IMR-90 (cell line): ENCODE measurements at regions not wholly inside any gene's neighbourhood (a gene's known extent, or its start where the extent isn't known, plus 50 kb on each side); places are given as distances from the start of the nearest gene placed in this dataset.
A peak's percentile ranks its signal among the peaks of the same experiment; 100 is the strongest.

Source experiments
- ATAC-seq: fragments of 200-7000 bp; cut with Tn5 transposase; 2 replicates; pipeline ENCODE4 v1.9.1; 2020; ENCODE audit warnings: low read depth, mild to moderate bottlenecking, moderate library complexity
- BruUV-seq: library from RNA; stranded (reverse); fragments of 400-500 nt; replicated peaks from 2 replicates; lab custom pipeline; 2021; lab: Mats Ljungman, UMichigan
- CTCF ChIA-PET: fragments of 300-600 bp; formaldehyde crosslinking; extraction: SDS; loops from one replicate; lab custom pipeline; 2021; ENCODE audit warnings: antibody characterized with exemption; lab: Yijun Ruan, JAX
- POLR2A ChIA-PET: fragments of 300-600 bp; sonication (Branson Sonifier 250); formaldehyde crosslinking; loops from one replicate; lab custom pipeline; 2022; ENCODE audit warnings: antibody characterized with exemption; ENCODE audit not compliant: unreplicated experiment; lab: Charles Lee
- DNase-seq: peaks from one replicate; pipeline ENCODE4 v3.0.0; 2013
- H2AFZ ChIP-seq: replicated peaks from 2 replicates; pipeline ENCODE3; 2013; ENCODE audit warnings: low read length, mild to moderate bottlenecking; ENCODE audit not compliant: poor library complexity
- H2AK5ac ChIP-seq: 2 replicates; pipeline ENCODE4 v1.6.1; 2013; ENCODE audit warnings: low read depth, low read length, inconsistent platforms
- H2AK9ac ChIP-seq: replicated peaks from 2 replicates; pipeline ENCODE3; 2013; ENCODE audit warnings: mild to moderate bottlenecking, low read depth, low read length, moderate library complexity; ENCODE audit not compliant: poor library complexity
- H2BK120ac ChIP-seq: 2 replicates; pipeline ENCODE4 v1.6.1; 2013; ENCODE audit warnings: low read depth, low read length, inconsistent platforms
- H2BK15ac ChIP-seq: 3 replicates; pipeline ENCODE4 v1.6.1; 2013; ENCODE audit warnings: low read depth, low read length, inconsistent platforms
- H2BK20ac ChIP-seq: 2 replicates; pipeline ENCODE4 v1.6.1; 2013; ENCODE audit warnings: low read depth, mild to moderate bottlenecking, inconsistent platforms, low read length, moderate library complexity
- H2BK5ac ChIP-seq: 2 replicates; pipeline ENCODE4 v1.6.1; 2013; ENCODE audit warnings: mild to moderate bottlenecking, low read depth, low read length, inconsistent platforms; ENCODE audit not compliant: poor library complexity, severe bottlenecking
- H3K14ac ChIP-seq: replicated peaks from 2 replicates; pipeline ENCODE4 v1.6.1; 2013; ENCODE audit warnings: low read depth, low read length, inconsistent platforms
- H3K18ac ChIP-seq: 2 replicates; pipeline ENCODE4 v1.6.1; 2013; ENCODE audit warnings: low read depth, low read length, control low read depth
- H3K23ac ChIP-seq: 2 replicates; pipeline ENCODE4 v1.6.1; 2013; ENCODE audit warnings: low read depth, low read length, inconsistent platforms
- H3K27ac ChIP-seq: 2 replicates; pipeline ENCODE4 v1.5.1; 2013; ENCODE audit warnings: mild to moderate bottlenecking, control low read depth, low read length; ENCODE audit not compliant: insufficient read depth
- H3K27me3 ChIP-seq: 2 replicates; pipeline ENCODE4 v1.6.1; 2013; ENCODE audit warnings: low read length; ENCODE audit not compliant: control insufficient read depth, insufficient read depth
- H3K36me3 ChIP-seq: 2 replicates; pipeline ENCODE4 v1.6.1; 2013; ENCODE audit warnings: low read length, mixed read lengths; ENCODE audit not compliant: control insufficient read depth, insufficient read depth
- H3K4ac ChIP-seq: 2 replicates; pipeline ENCODE4 v1.6.1; 2013; ENCODE audit warnings: low read depth, low read length, inconsistent platforms
- H3K4me1 ChIP-seq: 2 replicates; pipeline ENCODE4 v1.6.1; 2013; ENCODE audit warnings: low read length, mixed read lengths; ENCODE audit not compliant: control insufficient read depth, insufficient read depth
- H3K4me2 ChIP-seq: 2 replicates; pipeline ENCODE4 v1.6.1; 2013; ENCODE audit warnings: low read depth, mild to moderate bottlenecking, control low read depth, low read length, moderate library complexity
- H3K4me3 ChIP-seq: 2 replicates; pipeline ENCODE4 v1.5.1; 2013; ENCODE audit warnings: low read depth, mild to moderate bottlenecking, control low read depth, low read length, moderate library complexity; ENCODE audit not compliant: insufficient read depth
- H3K56ac ChIP-seq: 2 replicates; pipeline ENCODE4 v1.6.1; 2013; ENCODE audit warnings: low read length, inconsistent platforms; ENCODE audit not compliant: insufficient read depth; ENCODE audit errors: extremely low read depth
- H3K79me1 ChIP-seq, 2 experiments: 2 replicates each; pipeline ENCODE4 v1.6.1; 2013; ENCODE audit warnings: low read length in 2 of 2, inconsistent platforms in 1 of 2, low read depth in 1 of 2
- H3K9ac ChIP-seq: 2 replicates; pipeline ENCODE4 v1.6.1; 2013; ENCODE audit warnings: low read depth, low read length, control low read depth
- H3K9me1 ChIP-seq: 2 replicates; pipeline ENCODE4 v1.6.1; 2013; ENCODE audit warnings: low read length, inconsistent platforms; ENCODE audit not compliant: insufficient read depth
- H3K9me3 ChIP-seq: 2 replicates; pipeline ENCODE4 v1.6.1; 2013; ENCODE audit warnings: low read length; ENCODE audit not compliant: control insufficient read depth, insufficient read depth
- H4K20me1 ChIP-seq: 2 replicates; pipeline ENCODE4 v1.6.1; 2013; ENCODE audit warnings: low read length, inconsistent platforms; ENCODE audit not compliant: insufficient read depth
- H4K5ac ChIP-seq: 2 replicates; pipeline ENCODE4 v1.6.1; 2013; ENCODE audit warnings: mild to moderate bottlenecking, low read depth, low read length, control low read depth
- H4K8ac ChIP-seq, 2 experiments: 2 replicates each; pipeline ENCODE4 v1.6.1; 2013; ENCODE audit warnings: low read depth in 2 of 2, low read length in 2 of 2, control low read depth in 1 of 2, inconsistent platforms in 1 of 2
- H4K91ac ChIP-seq: 2 replicates; pipeline ENCODE4 v1.6.1; 2013; ENCODE audit warnings: low read depth, low read length, inconsistent platforms; ENCODE audit not compliant: insufficient read depth
- BHLHE40 ChIP-seq: fragments of 150-350 bp; IDR thresholded peaks from 2 replicates; pipeline ENCODE4 v1.6.1; 2016; ENCODE audit warnings: mild to moderate bottlenecking, low read depth, low read length
- FOS ChIP-seq: fragments of 150-350 bp; IDR thresholded peaks from 2 replicates; pipeline ENCODE4 v1.6.1; 2016; ENCODE audit warnings: low read depth, low read length
- MXI1 ChIP-seq: IDR thresholded peaks from 2 replicates; pipeline ENCODE4 v1.6.1; 2012; ENCODE audit warnings: low read depth, mild to moderate bottlenecking, low read length, moderate library complexity, borderline replicate concordance
- NFE2L2 ChIP-seq: fragments of 150-350 bp; IDR thresholded peaks from 2 replicates; pipeline ENCODE4 v1.6.1; 2016; ENCODE audit warnings: low read depth, mild to moderate bottlenecking, low read length
- POLR2A ChIP-seq: IDR thresholded peaks from 2 replicates; pipeline ENCODE4 v1.6.1; 2012; ENCODE audit warnings: mild to moderate bottlenecking, low read depth, low read length
- RAD21 ChIP-seq: IDR thresholded peaks from 2 replicates; pipeline ENCODE4 v1.6.1; 2012; ENCODE audit warnings: low read length, improper control_type of control experiment
- RCOR1 ChIP-seq: IDR thresholded peaks from 2 replicates; pipeline ENCODE4 v1.6.1; 2012; ENCODE audit warnings: mild to moderate bottlenecking, low read length, improper control_type of control experiment; ENCODE audit not compliant: insufficient replicate concordance
- RFX5 ChIP-seq: IDR thresholded peaks from 2 replicates; pipeline ENCODE4 v1.8.0; 2012; ENCODE audit warnings: low read depth, mild to moderate bottlenecking, low read length, moderate library complexity
- SMC3 ChIP-seq: fragments of 150-350 bp; IDR thresholded peaks from 2 replicates; pipeline ENCODE4 v1.6.1; 2016; ENCODE audit warnings: low read depth, mild to moderate bottlenecking, antibody characterized with exemption, low read length, moderate library complexity
- WGBS, 2 experiments: methylation state at CpG; one replicate each; pipeline versions ENCODE4 v1.1.5 to v1.1.7; 2013; ENCODE audit warnings: missing lambda C conversion rate in 2 of 2; ENCODE audit not compliant: insufficient read length in 1 of 2; ENCODE audit errors: extremely low coverage in 2 of 2; 5-methylcytosine and 5-hydroxymethylcytosine counted together
- dilution Hi-C: fragments of 300-500 bp; cut with HindIII; formaldehyde crosslinking; loops from one replicate; pipeline ENCODE4 v1.14.3; 2018; ENCODE audit warnings: low sequenced_read_pairs; ENCODE audit not compliant: unreplicated experiment
- in situ Hi-C: fragments of 300-500 bp; cut with MboI; formaldehyde crosslinking; loops from 3 replicates; pipeline ENCODE4 v1.14.3; 2019; ENCODE audit warnings: low sequenced_read_pairs, inconsistent platforms, mixed read lengths
- intact Hi-C: fragments of 100-400 bp; cut with micrococcal nuclease; formaldehyde crosslinking; loops from 2 replicates; pipeline ENCODE4 v1.10.0; 2022
- TF ChIP-seq, protein P1 (sequence below): fragments of 150-350 bp; IDR thresholded peaks from 2 replicates; pipeline ENCODE4 v1.6.1; 2017; ENCODE audit warnings: mild to moderate bottlenecking, antibody characterized with exemption, low read length, low read depth
- TF ChIP-seq, protein P2 (sequence below): fragments of 150-350 bp; IDR thresholded peaks from 2 replicates; pipeline ENCODE4 v1.6.1; 2016; ENCODE audit warnings: low read depth, mild to moderate bottlenecking, low read length, moderate library complexity, borderline replicate concordance
- TF ChIP-seq, protein P3 (sequence below): conservative IDR thresholded peaks from 2 replicates; pipeline ENCODE4 v1.5.1; 2012; ENCODE audit warnings: mild to moderate bottlenecking, low read depth, low read length, improper control_type of control experiment

DNA sequence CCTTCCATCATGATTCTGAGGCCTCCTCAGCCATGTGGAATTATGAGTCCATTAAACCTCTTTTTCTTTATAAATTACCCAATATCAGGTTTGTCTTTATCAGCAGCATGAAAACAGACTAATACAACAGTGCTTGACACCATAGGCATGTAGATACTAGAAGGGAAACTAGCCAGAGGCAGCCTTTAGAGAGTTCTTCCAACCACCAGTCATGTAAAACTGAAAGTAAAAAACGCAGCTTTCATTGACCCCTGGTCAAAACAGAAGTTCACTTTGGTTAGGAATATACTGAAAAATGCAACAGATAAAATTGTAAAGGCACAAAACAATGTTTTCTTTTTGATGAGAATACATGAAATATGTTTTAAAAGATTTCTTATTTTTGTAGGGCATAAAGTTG lies 122.8 kb upstream of the L3MBTL4 start:
- in situ Hi-C loops = no loop called here
- H2BK5ac ChIP-seq = no peak overlapping the region
- POLR2A ChIA-PET = no interaction called here

More for the DNA sequence above, 122.8 kb upstream of the L3MBTL4 start:
- Histone ChIP-seq H3K4ac (no peak overlapping the region), H2BK20ac (no peak overlapping the region), H2AFZ (no peak overlapping the region), H2AK9ac (no peak overlapping the region), H2BK15ac (no peak overlapping the region), H2AK5ac (no peak overlapping the region), H2BK120ac (no peak overlapping the region), H4K91ac (no peak overlapping the region), H4K20me1 (no peaks in the 10 kb centered on the region), H4K8ac (no peak overlapping the region), H3K4me3 (no peak overlapping the region), H3K27ac (no peak overlapping the region), H3K14ac (no peak overlapping the region), H3K36me3 (no peaks in the 10 kb centered on the region), H3K23ac (no peak overlapping the region), H3K9me1 (no peaks in the 10 kb centered on the region), H3K79me1 (no peaks in the 10 kb centered on the region), H4K5ac (no peak overlapping the region), H3K4me1 (no peaks in the 10 kb centered on the region), H3K4me2 (peak overlapping the region; percentile 9; the same call in 1 of the 2 replicates), H3K27me3 (no peaks in the 10 kb centered on the region; the same call in 1 of the 2 replicates), H3K9me3 (no peaks in the 10 kb centered on the region), H3K9ac (no peak overlapping the region), H3K18ac (no peak overlapping the region), H3K56ac (no peak overlapping the region)
- no CpG with 5 or more reads among the region's 1 CpG for WGBS, 2 experiments
- intact Hi-C loops (loop anchor here (1.0 kb wide), 1 partner anchor 48 kb away; no protein-coding TSS in a partner anchor), dilution Hi-C loops (no loop called here)
- DNase-seq = no peak
- CTCF ChIA-PET = no interaction called here
- TF ChIP-seq, protein P1, sequence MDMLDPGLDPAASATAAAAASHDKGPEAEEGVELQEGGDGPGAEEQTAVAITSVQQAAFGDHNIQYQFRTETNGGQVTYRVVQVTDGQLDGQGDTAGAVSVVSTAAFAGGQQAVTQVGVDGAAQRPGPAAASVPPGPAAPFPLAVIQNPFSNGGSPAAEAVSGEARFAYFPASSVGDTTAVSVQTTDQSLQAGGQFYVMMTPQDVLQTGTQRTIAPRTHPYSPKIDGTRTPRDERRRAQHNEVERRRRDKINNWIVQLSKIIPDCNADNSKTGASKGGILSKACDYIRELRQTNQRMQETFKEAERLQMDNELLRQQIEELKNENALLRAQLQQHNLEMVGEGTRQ = no peak
- TF ChIP-seq RAD21 = no peak
- TF ChIP-seq MXI1 = no peak
- TF ChIP-seq FOS = no peak
- TF ChIP-seq, protein P2, sequence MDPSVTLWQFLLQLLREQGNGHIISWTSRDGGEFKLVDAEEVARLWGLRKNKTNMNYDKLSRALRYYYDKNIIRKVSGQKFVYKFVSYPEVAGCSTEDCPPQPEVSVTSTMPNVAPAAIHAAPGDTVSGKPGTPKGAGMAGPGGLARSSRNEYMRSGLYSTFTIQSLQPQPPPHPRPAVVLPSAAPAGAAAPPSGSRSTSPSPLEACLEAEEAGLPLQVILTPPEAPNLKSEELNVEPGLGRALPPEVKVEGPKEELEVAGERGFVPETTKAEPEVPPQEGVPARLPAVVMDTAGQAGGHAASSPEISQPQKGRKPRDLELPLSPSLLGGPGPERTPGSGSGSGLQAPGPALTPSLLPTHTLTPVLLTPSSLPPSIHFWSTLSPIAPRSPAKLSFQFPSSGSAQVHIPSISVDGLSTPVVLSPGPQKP = no peak
- TF ChIP-seq NFE2L2 = no peak
- TF ChIP-seq, protein P3, sequence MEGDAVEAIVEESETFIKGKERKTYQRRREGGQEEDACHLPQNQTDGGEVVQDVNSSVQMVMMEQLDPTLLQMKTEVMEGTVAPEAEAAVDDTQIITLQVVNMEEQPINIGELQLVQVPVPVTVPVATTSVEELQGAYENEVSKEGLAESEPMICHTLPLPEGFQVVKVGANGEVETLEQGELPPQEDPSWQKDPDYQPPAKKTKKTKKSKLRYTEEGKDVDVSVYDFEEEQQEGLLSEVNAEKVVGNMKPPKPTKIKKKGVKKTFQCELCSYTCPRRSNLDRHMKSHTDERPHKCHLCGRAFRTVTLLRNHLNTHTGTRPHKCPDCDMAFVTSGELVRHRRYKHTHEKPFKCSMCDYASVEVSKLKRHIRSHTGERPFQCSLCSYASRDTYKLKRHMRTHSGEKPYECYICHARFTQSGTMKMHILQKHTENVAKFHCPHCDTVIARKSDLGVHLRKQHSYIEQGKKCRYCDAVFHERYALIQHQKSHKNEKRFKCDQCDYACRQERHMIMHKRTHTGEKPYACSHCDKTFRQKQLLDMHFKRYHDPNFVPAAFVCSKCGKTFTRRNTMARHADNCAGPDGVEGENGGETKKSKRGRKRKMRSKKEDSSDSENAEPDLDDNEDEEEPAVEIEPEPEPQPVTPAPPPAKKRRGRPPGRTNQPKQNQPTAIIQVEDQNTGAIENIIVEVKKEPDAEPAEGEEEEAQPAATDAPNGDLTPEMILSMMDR = no peak
- TF ChIP-seq SMC3 = no peak
- no peak for TF ChIP-seq POLR2A
- no peak for TF ChIP-seq RCOR1
- no peak for TF ChIP-seq RFX5
- no peak for TF ChIP-seq BHLHE40
- peak; percentile 48 for ATAC-seq
- BruUV-seq = no TSS peak
